ENCODE measurements at regions not wholly inside any gene's neighbourhood (a gene's known extent, or its start where the extent isn't known, plus 50 kb on each side); places are given as distances from the start of the nearest gene placed in this dataset.

DNA sequence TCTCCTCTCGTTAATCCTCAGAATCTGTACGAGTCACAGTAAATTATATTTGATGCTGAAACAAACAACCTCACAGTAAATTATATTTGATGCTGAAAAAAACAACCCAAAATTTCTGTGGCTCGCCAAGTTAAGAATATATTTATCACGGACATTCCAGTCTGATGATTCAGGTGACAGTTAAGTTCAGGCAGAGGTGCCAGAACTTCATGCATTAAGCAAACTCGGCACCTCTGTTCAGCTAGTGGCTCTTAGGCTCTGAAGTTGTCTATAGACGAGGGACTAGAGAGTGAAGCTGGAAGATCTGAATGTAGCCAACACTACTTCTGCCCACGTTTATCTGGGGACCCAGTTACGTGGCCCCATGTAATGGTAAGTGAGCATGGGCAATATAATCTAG lies 132.2 kb upstream of the AGA start:
- DNase-seq = no peak

DNA sequence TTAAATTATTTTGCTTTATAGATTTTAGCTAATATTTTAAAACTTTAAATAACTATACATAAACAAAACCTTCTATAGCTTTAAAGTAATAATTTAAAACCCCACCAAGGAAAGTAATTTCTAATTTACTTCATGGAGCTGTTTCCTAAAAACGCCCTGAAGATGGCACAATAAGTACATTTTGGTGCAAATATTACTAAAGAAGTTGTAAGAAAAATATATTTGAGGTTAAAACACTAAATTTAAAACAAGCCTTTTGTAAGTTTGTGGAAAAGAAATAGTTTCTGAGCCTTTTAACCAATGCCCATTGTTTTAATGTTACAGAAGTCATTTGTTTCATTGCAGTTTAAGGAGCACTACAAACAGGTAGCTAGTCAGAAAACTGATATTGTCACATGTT lies 137.4 kb upstream of the AGA start:
- no peak for DNase-seq

DNA sequence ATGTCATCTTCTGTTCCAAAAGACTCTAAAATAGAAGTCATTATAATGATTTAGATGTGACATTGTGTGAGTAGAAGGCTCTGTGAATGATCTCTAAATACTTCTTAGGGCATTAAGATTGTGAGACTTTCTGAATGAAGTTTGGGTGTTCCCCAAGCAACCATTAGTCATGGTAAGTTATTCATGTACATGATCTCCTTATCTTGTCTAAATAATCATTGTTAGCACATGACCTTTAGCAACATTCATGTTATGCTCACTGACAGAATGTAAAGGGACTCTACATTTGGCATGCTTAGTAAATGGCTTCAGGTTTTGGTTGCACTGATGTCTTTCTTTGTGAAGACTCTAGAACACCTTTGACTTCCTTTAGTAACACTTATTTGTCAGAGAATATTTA lies 140.8 kb upstream of the AGA start:
- no peak for DNase-seq

DNA sequence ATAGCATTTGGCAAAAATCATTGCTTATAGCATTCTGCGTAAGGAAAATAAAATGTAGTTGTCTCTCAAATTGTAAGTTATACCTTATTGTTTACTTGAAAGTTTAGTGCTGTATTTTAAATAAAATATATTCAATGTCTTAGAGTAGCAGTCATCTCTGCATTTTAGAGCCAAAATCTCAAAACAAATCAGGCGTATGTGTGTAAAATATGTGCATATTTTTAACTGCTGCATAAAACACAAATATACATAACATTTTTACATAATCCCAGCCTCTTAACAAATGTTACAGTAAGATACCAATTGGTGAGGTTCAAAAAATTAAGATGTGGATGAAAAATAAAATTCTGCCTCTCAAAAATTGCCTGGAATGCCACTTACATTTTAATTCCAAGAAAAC lies 145.8 kb upstream of the AGA start:
- no peak for DNase-seq

DNA sequence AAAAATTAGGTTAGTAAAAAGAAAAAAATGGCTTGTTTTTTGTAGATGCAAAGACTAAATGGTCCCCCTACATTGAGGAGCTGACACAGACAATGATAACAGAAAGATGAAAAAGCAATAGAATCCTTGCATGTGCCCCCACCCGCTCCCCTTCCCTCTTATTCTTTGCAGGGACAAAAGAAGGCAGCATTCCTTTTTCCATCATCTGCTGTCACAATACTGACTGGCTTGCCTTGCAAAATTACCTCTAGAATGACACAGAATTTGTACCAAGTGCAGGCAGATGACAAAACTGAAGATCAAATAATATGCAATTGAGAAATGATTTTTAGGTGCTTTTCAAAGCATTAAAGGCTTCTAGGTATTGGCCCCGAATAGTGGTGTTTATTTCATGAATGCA lies 153.1 kb upstream of the AGA start:
- DNase-seq = no peak

DNA sequence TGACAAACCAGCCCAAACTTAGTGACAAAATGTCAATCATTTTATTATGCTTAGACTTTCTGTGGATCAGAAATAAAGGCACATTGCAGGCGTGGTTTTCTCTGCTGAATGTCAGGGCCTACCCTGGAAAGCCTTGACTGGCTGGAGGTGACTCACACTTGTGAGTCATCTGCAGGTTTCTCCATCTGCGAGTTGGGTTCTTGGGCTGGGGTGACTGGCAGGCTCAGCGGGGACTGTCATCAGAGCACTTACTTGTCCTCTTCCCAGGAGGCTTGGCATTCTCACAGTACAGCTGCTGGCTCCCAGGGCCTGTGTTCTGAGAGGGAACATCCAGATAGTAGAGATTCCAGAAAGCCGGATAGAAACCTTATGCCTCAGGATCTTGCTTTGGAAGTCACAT lies 153.8 kb upstream of the AGA start:
- no peak for DNase-seq

DNA sequence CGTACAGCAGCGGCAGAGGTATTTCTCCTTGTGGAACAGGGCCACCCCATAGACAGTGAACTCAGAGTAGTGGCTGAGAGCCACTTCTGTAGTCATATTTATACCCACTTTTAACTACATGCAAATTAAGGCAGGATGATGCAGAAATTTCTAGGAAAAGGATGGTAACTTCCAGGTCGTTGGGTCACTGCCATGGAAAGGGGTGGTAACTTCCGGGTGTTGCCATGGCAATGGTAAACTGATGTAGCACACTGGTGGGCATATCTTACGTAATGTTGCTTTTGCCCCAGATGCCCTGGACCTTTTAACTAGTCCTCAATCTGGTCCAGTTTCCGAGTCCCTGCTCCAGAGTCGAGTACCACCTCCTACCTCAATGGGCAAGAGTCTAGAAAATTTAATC lies 154.8 kb upstream of the AGA start:
- DNase-seq = no peak

DNA sequence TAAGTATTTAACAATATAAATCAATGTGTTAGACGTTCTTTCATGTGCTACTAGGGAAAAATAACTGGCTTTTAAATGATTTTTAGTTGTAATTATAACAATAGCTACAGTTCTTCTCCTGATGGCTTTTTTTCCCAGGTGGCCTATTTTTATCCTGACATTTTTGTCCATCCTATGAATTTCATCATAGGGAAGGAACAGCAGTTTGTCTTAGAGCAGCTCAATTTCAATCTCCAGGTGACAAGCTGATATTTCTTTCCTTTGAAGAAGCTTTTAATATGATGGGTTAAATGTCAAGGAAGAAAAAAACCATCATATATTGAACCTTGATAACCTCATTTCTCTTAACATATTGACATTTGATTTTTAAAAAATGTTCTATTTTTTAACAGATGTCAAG lies 163.0 kb upstream of the AGA start:
- DNase-seq = no peak

DNA sequence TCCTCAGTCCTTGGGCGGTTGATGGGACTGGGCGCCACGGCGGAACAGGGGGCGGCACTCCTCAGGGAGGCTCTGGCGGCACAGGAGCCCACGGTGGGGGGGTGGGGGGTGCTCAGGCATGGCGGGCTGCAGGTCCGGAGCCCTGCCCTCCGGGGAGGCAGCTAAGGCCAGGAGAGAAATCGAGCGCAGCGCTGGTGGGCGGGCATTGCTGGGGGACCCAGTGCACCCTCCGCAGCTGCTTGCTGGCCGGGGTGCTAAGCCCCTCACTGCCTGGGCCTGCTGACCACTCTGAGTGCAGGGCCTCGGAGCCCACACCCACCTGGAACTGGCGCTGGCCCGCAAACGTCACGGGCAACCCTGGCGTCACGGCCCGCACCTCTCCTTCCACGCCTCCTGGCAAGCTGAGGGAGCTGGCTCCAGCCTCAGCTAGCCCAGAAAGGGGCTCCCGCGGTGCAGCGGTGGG lies 164.9 kb upstream of the AGA start:
- DNase-seq = no peak

DNA sequence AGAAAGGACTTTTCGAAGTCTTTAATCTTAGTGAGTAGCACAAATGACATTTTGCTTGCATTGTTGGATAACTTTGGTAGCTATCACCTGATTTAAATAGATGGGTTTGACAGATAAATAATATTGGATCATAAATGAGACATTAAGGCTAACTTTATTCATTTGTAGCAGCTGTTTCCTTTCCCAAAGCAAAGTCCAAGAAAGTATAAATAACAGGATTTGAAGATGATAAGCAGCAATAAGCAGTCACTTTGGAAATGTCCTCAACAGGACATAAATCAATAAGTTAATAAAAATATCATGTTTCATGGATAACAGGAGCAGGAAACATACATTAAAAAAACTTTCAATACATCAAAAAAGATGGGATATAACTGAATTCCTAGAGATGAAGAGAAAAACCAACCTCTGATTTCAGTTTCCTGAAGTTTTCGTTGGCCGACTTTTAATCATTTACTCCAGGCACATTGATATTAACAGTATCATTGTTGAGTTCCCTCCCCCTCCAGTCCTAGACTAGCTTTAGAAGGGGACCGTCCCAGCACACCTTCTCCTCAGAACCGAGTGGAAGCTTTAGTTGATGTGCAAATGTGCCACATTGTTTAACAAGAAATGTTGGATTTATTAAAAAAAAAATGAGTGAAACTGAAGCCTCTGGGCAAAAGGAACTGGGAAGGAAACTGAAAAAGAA lies 169.9 kb upstream of the AGA start:
- no peak for DNase-seq

DNA sequence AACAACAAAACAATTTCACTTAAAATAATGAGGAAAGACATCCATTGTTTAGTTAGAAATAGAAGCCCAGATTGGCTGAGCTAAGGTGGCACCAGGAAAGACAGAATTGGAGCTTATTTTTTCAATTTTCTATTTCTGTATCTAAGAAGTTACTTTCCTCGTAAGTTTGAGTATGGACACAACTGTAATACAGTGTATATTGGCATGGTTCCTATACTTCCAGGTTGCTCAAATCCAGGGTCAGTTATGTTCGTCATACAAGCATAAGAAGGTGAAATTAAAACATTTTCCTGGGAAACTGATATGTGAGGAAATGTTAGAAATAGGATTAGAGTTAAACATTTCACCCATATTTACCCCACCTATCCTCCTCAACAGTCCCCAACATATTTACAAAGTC lies 170.4 kb upstream of the AGA start:
- DNase-seq = no peak

DNA sequence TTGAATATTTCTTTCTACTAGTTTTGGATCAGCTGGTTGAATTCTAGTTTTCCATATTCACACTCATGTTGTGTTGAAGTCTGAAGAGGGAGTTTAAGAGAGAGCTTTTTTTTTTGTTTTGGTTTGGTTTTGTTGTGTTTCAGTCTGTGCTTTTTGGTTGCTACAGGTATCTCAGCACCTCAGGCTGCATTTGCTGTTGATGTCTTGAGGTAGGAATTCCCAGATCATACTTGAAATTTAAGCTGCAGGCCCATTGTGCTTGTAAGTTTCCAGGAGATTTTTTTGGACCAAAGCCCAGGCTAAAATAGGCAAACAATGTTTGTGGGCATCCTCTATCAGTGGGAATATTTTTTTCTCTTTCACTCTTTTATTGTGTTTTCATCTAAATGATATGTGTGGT lies 190.2 kb upstream of the AGA start:
- DNase-seq = no peak

DNA sequence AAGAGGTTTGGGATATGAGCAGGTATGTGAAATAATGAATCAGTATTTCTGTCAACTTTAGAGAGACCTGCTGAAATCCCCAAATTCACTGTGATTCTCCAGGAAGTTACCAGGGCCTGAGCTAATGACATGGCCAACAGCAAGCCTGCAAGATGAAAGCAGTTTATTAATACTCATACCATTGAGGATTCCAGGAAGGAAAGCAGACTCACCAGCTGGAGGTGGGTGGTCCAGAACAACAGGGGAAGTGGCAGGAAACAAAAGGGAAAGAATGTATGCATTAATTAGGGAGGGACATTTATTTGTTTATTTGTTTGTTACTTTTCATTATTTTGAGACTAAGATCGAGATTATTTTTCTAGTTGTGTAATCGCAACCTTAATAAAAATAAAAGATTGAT lies 196.6 kb upstream of the AGA start:
- DNase-seq = no peak

DNA sequence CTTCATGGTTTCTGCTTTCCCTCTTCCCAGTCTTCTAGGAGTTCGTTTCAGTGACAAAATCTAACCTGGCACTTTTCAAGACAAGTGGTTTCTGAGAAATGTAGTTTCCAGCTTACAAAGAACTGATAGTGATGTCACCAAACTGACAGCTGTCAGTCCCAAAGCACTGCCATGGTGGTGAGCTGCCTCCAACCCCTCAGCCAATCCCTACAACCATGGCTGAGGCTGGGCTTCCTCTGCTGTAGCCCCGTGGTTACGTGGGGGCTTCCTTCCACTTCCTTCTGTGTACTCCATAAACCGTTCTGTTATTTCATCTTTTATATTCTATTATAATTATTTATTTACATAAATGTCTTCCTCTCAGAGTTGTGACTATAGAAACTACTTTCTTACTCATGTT lies 198.6 kb upstream of the AGA start:
- no peak for DNase-seq

DNA sequence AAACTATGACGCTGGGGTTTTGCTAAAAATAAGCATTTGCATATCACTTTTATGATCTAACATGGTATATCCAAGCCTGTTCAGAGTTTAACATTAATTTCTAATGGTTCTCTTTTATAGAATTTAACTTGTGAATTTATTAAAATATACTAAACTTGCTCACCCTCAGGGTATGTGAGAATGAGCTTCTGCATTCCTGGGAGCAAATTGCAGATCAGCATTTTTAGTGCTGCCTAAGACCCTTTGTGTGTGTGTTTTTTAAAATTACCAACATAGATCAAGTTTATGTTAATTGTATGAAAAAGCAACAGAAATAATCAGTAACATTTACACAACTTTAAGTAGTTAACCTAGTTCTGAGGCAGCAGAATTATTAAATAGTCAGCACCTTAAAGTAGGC lies 218.0 kb upstream of the AGA start:
- no peak for DNase-seq

DNA sequence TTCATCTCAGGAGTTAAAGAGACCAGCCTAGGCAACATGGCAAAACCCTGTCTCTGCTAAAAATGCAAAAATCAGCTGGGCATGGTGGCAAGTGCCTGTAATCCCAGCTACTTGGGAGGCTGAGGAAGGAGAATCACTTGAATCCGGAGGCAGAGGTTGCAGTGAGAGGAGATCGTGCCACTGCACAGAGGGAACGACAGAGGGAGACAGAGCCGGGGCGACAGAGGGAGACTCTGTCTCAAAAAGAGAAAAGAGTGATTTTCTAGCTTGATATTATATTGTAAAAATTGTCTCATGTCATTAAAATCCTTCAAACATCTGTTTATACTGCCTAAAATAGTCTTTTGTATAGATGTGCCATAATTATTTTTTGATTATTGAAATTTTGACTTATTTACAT lies 225.4 kb upstream of the AGA start:
- no peak for DNase-seq

DNA sequence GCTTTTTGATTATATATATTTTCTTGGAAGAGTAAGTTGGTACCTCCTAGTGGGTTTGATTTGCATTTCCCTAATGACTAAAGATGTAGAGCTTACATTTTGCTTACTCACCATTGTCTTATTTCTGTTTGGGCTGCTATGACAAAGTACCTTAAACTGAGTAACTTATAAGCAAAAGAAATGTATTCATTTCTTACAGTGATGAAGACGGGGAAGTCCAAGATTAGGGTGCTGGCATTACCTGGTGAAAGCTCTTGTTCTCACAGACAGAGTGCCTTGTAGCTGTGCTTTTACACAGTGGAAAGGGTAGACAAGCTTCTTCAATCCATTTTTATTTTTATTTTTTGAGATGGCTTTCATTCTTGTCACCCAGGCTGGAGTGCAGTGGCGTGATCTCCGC lies 229.2 kb upstream of the AGA start:
- DNase-seq = no peak

DNA sequence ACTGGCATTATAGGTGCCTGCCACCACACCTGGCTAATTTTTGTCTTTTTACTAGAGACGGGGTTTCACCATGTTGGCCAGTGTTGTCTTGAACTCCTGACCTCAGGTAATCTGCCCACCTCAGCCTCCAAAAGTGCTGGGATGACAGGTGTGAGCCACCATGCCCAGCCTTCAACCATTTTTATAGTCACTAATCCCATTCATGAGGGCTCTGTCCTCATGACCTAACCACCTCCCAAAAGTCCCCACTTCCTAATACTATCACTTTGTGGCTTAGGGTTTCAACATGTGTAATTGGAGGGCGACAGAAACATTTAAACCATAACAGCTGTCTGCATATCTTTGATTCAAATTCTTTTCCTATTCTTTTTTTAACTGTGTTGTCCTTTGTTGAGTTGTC lies 229.6 kb upstream of the AGA start:
- DNase-seq = no peak

DNA sequence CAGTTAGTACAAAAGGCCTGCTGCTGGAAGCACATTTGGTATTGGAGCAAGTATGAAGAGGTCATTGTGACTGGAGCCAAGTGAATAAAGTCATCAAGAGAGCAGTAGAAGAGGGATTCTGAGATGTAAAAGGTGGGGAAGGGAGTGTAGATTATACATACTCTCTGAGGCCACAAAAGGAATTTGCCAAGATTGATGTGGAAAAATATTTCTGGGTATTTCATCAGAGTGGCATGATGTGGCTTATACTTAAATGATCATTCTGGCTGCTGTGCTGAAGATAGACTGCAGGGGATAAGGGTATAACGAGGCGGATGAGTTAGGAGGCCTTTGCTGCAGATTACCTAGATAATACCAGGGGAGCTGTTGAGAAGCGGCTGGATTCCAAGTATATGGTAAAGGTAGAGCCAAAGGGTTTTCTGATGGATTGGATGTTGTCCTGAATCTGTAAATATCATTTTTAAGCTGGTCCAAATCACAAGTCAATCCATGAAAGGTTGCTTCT lies 231.8 kb upstream of the AGA start:
- no peak for DNase-seq

DNA sequence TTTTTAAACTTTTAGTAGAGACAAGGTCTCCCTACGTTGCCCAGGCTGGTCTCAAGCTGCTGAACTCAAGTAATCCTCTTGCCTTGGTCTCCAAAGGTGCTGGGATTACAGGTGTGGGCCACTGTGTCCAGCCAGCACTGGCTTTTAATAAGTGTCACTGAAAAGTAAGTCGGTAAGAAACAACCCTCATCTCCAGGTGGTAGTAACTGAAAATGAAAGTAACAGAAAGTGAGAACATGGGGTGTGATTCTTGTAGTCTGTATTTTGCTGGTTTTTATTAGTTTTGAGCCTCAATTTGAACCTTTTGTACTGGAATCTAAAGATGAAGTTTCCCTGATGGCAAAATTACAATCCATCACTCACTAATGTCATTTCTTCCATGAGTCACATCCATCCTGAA lies 238.1 kb upstream of the AGA start:
- no peak for DNase-seq

DNA sequence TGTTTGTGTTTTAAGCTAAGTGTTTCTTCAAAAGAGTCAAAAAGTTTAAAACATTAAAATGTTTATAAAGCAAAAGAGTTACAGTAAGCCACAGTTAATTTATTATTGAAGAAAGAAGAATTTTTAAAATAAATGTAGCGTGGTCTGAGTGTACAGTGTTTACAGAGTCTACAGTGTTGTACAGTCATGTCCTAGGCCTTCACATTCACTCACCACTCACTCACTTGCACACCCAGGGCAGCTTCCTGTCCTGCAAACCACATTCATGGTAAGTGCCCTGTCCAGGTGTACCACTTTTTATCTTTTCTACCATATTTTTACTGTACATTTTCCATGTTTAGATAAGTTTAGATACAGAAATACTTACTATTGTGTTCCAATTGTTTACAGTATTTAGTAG lies 239.7 kb upstream of the AGA start:
- DNase-seq = no peak

DNA sequence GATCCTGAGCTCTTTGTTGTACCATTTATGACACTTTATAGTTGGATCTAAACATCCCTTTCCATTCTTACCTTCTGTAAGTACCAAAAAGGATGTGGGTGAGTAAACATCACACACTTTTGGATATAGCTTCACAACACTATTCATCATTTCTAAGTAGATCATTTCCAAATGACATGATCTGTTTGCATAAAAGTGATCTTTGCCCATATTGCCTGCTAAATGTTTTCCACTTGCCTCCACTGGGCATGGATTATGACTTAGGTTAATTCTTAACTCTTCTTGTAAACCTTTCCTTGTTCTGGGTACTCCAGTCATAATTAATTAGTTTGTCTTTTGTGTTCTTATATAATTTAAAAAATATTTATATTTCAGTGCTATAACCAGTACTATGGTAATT lies 244.9 kb upstream of the AGA start:
- no peak for DNase-seq

DNA sequence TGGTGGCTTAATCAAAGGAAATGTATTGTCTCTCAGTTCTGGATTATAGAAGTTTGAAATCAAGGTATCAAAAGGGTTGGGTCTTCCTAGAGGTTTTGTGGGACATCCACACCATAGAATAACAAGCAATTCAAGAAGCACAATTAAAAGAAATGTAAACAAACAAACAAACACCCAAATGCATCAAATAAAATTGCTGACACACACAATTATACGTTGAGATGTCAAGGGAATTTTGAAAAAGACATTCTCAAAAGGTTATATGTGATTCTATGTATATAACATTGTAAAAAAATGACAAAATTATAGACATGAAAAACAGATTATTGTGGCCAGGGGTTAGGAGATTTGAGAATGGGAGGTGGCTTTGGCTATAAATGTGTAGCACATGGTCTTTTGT lies 250.7 kb upstream of the AGA start:
- DNase-seq = no peak

DNA sequence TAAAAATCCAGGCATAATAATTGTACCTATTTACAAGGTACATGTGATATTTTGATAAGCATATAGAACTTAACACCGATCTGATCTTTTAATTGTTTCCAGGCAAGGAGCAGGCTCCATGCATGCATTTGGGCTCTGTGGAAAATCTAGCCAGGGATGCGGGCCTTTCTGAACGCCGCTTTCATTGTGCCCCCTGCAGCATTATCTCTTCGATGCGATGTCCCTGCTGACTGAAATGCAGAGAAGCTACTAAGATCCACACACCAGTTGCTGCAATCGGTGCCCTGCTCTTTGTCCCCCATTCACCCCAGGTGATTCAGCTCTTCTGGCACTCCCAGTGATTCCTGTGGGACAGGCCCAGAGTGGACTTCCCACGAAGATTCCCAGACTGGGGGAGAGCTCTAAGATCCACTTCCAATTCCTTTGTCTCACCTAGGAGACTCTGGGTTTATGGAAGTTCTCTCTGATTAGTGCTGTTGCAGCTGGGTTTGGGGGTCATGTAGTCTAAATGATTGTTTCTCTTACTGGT lies 254.3 kb upstream of the AGA start:
- DNase-seq = no peak

Measured in CD4-positive, alpha-beta T cell treated with Interleukin-4 for 1 hour (primary cell).